HG03354 (cell line): ENCODE measurements at regions not wholly inside any gene's neighbourhood (a gene's known extent, or its start where the extent isn't known, plus 50 kb on each side); places are given as distances from the start of the nearest gene placed in this dataset.
"Not testable (repeated sequence)": the region's sequence is repeated elsewhere in the genome, so short reads cannot be mapped to it uniquely, and the experiment has no call there.

Experiments
- ATAC-seq: cut with Tn5 transposase; IDR thresholded peaks from one replicate; pipeline ENCODE4 v1.9.1; 2021; ENCODE audit warnings: mild to moderate bottlenecking; ENCODE audit not compliant: unreplicated experiment, poor library complexity, severe bottlenecking

GRCh38 chr3:147162743-147163142, 243.6 kb downstream of the ZIC4 start:
- no peak for ATAC-seq

GRCh38 chr3:147161833-147162232, 244.5 kb downstream of the ZIC4 start:
- ATAC-seq = no peak

GRCh38 chr3:147160984-147161383, 245.4 kb downstream of the ZIC4 start:
- no peak for ATAC-seq

- ATAC-seq = no peak
Observed at GRCh38 chr3:147159141-147159540, 247.2 kb downstream of the ZIC4 start.

GRCh38 chr3:147157631-147158030, 248.7 kb downstream of the ZIC4 start:
- no peak for ATAC-seq

GRCh38 chr3:147154988-147155387, 251.4 kb downstream of the ZIC4 start:
- not testable (repeated sequence) for ATAC-seq

- ATAC-seq = no peak
Observed at GRCh38 chr3:147153830-147154539, 252.4 kb downstream of the ZIC4 start.

GRCh38 chr3:147152476-147152875, 253.9 kb downstream of the ZIC4 start:
- no peak for ATAC-seq

GRCh38 chr3:147141516-147142288, 264.6 kb downstream of the ZIC4 start:
- ATAC-seq = no peak

- no peak for ATAC-seq
Observed at GRCh38 chr3:147139341-147139740, 267.0 kb downstream of the ZIC4 start.

GRCh38 chr3:147132168-147132567, 274.2 kb downstream of the ZIC4 start:
- no peak for ATAC-seq

GRCh38 chr3:147130461-147130860, 275.9 kb downstream of the ZIC4 start:
- ATAC-seq = no peak

- no peak for ATAC-seq
Observed at GRCh38 chr3:147129665-147130064, 276.7 kb downstream of the ZIC4 start.

GRCh38 chr3:147122350-147122749, 284.0 kb downstream of the ZIC4 start:
- no peak for ATAC-seq

GRCh38 chr3:147119989-147120388, 286.4 kb downstream of the ZIC4 start:
- ATAC-seq = no peak

GRCh38 chr3:147119346-147119745, 287.0 kb downstream of the ZIC4 start:
- ATAC-seq = no peak

- ATAC-seq = no peak
Observed at GRCh38 chr3:147118611-147119010, 287.7 kb downstream of the ZIC4 start.

- no peak for ATAC-seq
Observed at GRCh38 chr3:147117631-147118030, 288.7 kb downstream of the ZIC4 start.

- no peak for ATAC-seq
Observed at GRCh38 chr3:147113293-147114044, 292.9 kb downstream of the ZIC4 start.

GRCh38 chr3:147099076-147099475, 307.3 kb downstream of the ZIC4 start:
- ATAC-seq = no peak

- ATAC-seq = no peak
Observed at GRCh38 chr3:147090461-147090860, 315.9 kb downstream of the ZIC4 start.
